HG02588 (cell line): ENCODE measurements at regions not wholly inside any gene's neighbourhood (a gene's known extent, or its start where the extent isn't known, plus 50 kb on each side); places are given as distances from the start of the nearest gene placed in this dataset.

Experiments used
- ATAC-seq: cut with Tn5 transposase; IDR thresholded peaks from one replicate; pipeline ENCODE4 v1.9.1; 2021; ENCODE audit warnings: mild to moderate bottlenecking, moderate library complexity; ENCODE audit not compliant: unreplicated experiment

GRCh38 chr10:36187380-36188079, 545.4 kb upstream of the FZD8 start:
- no peak for ATAC-seq

GRCh38 chr10:36185097-36185496, 543.0 kb upstream of the FZD8 start:
- ATAC-seq, result no peak

- no peak for ATAC-seq
Measured at GRCh38 chr10:36183726-36184125, 541.6 kb upstream of the FZD8 start.

DNA sequence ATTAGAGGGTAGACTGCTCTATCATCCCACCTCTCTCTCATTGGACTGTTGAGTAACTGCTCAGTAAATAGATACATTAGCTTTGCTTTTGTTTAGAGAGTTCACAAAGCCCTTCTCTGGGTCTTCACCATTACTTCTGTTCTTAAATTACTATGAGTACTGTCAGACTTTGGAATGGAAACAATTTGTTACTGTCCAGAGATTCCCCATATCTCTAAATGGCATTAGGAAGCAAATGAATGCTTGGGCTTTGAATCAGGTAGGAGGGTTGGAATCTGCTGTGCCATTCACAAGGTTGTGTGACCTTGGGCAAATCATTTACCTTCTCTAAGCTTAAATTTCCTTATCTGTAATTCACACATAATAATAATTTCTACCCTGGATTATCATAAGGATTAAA, 541.0 kb upstream of the FZD8 start:
- no peak for ATAC-seq

DNA sequence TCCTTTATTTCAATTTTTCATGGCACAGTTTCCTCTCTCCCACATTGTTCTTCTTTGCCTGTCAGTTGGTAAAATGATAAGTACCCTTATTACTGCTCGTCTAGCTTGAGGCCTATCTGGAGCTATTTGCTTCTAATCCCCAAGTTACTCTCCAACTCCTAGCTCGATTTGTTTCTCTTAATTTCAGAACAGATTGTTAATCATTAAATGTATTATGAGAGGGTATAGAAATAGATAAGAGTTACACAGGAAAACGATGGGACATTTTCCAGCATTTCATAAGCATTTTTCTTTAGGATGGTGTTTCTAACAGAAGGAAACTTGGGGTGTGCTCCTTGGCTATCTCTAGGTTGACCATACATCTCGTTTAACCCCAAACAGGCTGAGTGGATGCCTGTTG, 540.5 kb upstream of the FZD8 start:
- ATAC-seq, result no peak

DNA sequence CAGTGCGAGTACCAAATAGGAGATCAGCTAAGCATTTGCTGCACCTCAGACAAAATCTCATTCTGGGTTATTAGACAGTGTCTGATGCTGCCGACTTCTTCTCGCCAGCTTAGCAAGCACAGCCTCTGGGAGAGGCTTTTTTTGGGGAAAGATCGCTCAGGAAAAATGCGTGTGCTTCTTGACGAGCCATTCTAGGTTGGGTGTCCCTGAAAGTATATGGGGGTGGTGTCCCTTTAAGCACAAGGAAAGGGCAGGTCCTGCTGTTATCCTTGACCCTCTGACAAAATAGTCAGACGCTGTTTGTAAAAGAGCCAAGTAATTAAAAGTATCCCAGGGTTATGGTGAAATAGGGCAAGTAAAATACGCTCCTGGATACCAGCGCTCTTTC, 540.1 kb upstream of the FZD8 start:
- no peak for ATAC-seq

DNA sequence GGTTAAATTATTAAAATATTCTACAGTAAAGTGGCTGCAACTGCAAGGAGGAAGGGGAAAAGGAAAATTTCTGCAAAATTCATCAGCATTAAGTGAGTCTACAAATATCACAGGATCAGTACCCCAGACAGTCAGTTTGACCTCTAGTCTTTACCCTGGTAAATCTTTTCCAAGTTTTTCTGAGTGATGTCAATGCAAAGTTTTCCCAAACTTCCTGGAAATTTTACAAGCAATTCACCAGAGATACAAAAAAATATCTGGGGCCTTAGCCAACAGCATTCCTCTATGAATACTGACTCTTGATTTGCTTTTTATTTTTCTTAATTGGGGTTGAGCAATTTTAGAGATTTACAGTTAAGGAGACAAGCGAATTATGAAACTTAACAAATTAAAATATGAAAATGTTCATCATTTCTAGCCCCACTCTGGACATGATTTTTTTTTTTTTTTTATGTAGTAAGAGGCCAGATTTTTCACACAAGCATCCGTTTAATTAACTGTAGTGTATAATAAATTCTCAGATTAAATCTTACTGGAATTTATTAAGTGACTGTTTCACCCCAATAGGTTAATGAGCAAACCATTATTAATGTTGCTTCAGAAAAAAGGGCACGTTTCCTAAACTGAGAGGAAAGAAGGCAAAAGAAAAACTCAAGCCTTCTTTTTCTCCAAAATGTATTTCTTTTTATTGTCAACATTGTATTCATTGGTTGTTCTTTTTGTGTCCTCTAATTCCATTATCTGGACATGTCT, 539.5 kb upstream of the FZD8 start:
- no peak for ATAC-seq

GRCh38 chr10:36178616-36179015, 536.5 kb upstream of the FZD8 start:
- ATAC-seq, result no peak

GRCh38 chr10:36177071-36177470, 535.0 kb upstream of the FZD8 start:
- ATAC-seq, result no peak

DNA sequence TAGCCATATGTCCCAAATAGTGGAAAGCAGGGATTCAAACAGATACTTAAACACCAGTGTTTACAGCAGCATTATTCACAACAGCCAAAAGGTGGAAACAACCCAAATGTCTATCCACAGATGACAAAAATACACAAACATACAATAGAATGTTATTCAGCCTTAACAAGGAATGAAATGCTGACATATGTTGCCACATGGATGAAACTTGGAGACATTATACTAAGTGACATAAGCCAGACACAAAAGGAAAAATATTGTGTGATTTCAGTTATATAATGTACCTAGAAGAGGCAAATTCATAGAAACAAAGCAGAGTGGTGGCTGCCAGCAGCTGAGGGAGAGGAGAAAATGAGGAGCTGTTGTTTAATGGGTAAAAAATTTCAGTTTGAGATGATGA, 533.9 kb upstream of the FZD8 start:
- ATAC-seq, result no peak

DNA sequence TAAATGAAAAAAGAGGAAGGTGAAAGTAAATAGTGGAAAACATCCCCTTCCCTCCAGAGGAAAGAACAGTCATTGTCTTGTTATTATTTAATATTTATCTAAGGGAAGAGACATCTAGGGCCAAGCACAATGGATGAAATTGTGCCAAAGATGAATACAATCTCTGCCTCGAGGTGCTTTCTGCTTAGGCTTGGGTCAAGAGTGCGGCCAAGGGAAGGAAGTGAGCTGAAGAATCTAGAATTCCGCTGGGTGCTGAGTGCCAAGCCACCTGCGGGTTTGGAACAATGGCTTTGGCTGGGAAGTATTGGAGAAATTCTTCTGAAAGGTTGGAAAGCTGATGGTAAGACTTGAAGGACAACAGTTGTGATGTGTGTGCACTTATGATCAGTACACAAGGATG, 531.3 kb upstream of the FZD8 start:
- no peak for ATAC-seq

GRCh38 chr10:36171953-36172940, 530.2 kb upstream of the FZD8 start:
- ATAC-seq, result no peak

- no peak for ATAC-seq
Measured at GRCh38 chr10:36171556-36171952, 529.5 kb upstream of the FZD8 start.

DNA sequence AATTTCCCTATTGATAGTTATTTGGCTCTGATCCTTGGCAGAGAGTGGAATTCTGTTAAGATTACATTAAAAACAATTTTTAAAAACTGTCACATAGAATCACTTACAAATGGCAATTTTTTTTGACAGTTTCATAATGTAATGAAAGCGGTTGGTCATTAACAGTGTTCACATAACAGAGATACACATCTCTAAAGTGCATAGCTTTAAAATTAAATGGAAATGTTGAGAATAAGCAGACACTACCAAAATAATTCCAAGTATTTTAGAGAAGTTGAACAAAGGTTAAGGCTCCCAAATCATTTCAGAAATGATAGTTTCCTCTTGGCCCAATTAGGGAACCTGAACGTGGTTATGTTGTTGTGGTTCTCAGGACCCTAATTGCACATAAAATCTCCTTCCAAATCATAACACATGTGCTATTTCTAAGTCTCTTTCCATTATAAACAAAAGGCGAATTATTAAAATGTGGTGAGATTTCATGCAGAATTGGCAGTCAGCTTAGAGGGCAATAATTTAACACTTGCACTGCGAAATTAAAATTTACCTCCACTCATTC, 528.9 kb upstream of the FZD8 start:
- no peak for ATAC-seq

- ATAC-seq, result no peak
Measured at GRCh38 chr10:36170142-36170719, 528.1 kb upstream of the FZD8 start.

DNA sequence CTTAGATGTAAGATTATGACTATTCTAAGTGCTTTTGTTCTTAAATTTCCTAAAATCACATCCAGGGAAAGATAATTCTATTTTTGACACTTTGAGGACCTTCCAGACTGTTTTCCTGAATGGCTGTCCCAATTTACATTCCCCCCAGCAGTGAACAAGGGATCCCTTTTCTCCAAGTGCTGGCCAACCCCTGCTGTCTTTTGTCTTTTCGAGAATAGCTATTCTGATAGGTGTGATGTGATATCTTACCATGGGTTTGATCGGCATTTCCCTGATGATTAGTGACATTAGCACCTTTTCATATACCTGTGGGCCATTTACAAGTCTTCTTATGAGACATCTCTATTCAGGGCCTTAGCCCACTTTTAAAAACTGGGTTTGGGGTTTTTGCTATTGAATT, 526.7 kb upstream of the FZD8 start:
- no peak for ATAC-seq

DNA sequence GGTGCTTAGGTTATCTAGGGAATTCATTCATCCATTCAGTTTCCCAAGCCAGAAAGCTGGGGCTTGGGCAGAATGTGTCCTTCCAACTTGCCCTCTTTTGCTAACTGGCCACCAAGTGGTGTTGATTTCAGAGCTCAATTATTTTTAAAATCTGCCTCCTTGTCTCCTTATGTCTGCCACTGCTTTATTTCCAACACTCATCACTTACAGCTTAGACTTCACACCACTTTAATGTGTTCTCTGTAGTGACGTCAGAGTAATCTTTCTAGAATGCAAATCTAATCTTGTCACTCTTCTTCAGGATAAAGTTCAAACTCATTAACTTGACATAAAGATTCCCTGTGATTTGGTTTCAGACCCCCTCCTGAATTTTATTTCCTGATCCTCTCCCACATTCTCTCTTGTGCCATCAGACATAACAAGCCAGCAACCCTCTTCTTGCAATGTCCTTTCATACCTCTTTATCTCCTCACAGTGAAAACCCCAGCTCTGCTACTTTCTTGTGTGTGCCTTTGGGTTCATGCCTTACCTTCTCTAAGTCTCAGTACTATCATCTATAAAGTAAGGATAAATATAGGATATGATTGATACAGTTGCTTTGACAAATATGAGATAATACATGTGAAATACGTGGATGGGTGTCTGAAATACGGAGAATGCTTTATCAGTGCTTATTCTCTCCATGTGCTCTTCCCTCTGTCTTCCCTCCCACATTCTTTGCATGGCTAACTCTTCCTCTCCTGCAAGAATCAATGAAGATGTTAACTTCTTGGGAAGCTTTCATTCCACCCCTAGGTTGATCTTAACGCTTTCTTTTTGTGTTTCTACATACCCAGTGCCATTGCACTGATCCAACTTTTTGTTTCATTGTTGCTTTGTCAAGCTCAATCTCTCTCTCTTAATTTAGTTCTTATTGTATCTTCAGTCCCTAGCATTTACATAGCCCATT, 522.7 kb upstream of the FZD8 start:
- no peak for ATAC-seq

GRCh38 chr10:36163827-36164226, 521.7 kb upstream of the FZD8 start:
- ATAC-seq, result no peak

DNA sequence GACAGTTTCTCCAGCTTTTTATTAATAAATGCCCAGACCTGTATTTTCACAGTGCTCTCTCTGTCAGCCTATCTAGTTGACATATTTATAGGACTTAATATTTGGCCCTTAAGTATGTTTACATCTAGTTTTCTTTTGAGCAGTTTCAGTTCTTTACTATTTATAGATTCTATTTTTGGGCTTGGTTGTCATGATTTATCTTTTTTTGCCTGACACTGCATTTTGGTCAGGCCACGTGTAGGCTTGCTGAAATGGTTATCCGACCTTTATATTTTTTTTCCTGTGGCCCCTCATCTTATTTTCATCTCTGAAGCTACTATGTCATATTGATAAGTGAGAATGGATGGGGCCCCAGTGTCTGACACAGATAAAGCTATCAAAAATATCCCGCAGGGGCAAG, 515.4 kb upstream of the FZD8 start:
- no peak for ATAC-seq

- no peak for ATAC-seq
Measured at GRCh38 chr10:36148207-36148606, 506.1 kb upstream of the FZD8 start.
